NCI-H446 treated with DMSO at 0.1 percent for 48 hours (cell line): ENCODE measurements at regions not wholly inside any gene's neighbourhood (a gene's known extent, or its start where the extent isn't known, plus 50 kb on each side); places are given as distances from the start of the nearest gene placed in this dataset.
"Not testable (repeated sequence)": the region's sequence is repeated elsewhere in the genome, so short reads cannot be mapped to it uniquely, and the experiment has no call there.

Source experiments
- DNase-seq: peaks from one replicate; lab custom pipeline; 2025; lab: John Stamatoyannopoulos, UW

DNA sequence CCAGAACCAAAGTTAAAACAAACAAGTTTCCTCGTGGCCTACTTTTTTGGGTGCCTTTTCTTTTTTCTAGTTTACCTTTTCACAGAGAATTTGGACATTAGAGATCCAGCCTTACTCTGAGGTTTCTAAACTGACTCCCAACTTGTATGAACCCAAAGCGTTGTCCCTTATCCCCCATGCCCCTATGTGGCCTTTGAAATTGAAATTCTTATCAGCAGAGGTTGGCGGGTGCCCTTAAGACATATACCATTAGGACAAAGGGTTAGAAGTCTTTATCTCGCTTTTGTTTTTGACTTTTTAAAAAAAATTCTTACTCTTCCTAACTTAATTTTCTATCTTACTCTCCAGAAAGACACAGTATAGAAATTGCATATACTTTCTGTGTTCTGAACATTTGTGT is 76.3 kb upstream of the C7orf33 start:
- DNase-seq = no peak

GRCh38 chr7:148515237-148515636 is 75.3 kb upstream of the C7orf33 start:
- DNase-seq = no peak

DNA sequence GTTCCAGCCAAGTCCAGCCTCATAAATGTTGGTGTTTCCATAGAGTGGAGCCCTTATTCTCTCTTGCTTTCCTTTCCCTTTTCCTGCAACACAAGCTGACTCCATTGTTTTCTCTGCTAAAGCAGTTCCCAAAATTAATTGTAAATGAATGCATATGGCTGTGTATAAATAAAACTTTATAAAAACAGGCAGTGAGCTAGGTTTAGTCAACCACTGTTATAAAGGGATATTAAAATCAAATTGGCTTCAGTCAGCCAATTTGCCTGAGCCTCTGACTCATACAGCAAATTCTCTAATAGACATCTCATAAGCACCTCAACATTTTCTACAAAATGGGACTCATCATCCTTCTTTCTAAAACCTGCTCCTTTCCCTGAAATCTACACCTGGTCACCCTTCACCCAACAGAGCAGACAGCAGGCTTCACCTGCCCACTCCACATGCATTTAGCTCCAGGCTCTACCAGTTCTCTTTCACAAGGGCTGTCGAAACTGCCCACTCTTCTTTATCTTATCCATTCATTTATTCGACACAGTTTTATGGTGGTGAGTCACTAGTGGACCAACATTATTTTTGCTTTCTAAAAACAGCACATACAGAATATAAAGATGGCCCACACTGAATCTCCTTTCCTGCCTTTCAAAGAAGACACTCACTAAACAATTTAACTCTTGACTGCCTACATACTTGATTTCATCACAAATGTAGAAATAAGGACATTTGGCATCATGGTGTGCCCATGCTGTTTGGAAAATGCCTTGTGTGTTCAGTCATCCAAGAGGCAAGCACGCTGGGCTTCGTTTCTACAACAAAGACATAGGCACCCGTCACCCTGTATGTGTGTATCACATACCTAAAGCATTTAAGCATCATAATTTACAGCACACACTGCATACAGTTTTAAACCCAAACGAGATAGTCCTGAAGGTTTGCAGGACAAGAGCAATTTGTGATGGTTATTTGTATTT is 74.6 kb upstream of the C7orf33 start:
- DNase-seq = no peak

DNA sequence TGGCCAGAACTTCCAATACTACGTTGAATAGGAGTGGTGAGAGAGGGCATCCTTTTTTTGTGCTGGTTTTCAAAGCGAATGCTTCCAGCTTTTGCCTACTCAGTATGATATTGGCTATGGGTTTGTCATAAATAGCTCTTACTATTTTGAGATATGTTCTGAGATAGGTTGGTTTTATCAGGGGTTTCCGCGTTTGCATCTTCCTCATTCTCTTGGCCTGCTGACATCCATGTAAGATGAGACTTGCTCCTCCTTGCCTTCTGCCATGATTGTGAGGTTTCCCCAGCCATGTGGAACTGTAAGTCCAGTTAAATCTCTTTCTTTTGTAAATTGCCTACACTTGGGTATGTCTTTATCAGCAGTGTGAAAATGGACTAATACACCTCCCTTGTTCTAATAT is 71.2 kb upstream of the C7orf33 start:
- DNase-seq = not testable (repeated sequence)

GRCh38 chr7:148521271-148521670 is 69.3 kb upstream of the C7orf33 start:
- DNase-seq = no peak

DNA sequence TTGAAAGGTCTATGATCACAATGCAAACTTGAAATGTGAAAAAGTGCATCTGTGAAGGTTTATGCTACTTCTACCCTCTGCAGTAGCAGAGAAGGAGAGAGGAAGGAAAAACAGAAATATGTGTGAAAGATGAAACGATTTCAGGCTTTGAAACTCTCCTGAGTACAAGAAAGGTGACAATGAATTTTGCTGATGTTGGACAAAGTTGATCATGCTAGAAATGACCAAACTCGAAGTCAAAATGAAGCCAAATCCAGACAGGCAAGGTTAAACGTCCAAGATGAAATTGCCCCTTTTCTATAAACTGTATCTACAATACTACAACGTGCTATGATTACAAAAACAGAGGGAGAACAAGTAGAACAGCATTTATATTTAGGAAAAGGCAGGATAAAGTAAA is 67.0 kb upstream of the C7orf33 start:
- no peak for DNase-seq

DNA sequence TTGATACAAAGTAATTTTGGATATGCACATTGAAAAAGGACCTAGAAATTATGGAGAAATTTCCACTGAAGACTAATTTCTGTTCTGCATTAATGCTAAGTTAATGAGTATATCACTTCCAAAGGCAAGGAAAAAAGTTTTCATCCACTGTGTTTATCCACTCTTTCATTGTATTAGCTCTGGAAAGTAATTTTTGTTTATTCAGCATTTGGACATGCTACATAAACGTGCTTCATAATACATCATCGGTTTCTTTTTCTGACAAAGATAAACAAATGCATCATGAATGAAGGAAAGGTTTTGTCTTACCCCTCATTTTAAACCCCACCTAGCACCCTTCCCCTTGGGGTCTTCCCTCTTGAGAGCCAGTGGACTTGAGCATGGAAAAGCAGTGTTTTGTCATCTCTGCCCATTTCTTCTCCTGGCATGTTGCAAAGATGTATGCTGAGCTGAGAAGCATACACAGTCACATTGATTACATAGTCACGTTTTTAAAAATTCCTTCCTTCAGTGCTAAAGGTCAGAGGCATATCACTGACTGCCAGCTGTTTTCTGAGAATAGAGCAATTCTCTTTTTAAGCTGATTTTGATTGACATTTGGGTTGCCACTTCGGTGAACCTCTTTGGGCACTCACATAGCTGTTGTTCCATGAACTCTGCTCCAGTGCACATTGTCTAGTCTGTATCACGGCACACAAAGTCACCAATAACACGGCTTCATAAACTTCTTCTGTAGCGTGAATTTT is 65.9 kb upstream of the C7orf33 start:
- no peak for DNase-seq

- peak; percentile 61 for DNase-seq
Measured at GRCh38 chr7:148527717-148528168, 62.8 kb upstream of the C7orf33 start.

- no peak for DNase-seq
Measured at GRCh38 chr7:148535217-148535616, 55.3 kb upstream of the C7orf33 start.

- DNase-seq = no peak
Measured at GRCh38 chr7:148537435-148537834, 53.1 kb upstream of the C7orf33 start.

DNA sequence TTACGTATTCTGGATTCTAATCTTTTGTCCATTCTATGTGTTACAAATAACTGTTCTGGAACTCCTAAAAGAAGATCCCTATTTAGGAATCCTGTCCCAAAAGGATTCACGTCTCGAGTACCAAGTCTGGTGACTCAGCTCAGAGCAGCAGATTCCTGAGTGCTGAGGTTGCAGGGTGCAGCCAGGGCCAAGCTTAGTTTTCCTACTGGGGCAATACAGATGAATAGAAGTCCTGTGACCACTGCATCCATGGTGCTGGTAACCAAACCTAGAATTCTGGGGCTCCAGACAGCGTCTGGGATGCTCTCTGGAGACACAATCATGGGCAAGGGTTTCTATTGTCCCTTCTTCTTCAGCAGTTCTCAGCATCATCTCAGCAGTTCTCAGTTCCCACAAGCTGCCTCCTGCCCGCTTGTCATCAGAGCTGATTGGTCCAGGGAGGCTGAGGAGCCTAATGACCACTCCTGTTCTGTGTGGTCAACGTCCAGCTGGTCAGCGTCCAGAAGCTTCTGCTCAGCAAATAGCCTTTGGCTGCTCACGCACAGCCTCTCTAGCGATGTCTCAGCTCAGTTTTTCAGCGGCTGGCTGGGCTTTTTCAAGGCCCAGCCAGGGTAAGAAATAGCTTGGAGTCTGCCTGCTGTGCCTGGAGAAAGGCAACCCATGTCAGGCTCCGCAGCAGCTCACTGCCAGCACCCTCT is 50.4 kb upstream of the C7orf33 start:
- no peak for DNase-seq
